H7 (cell line): ENCODE measurements at regions not wholly inside any gene's neighbourhood (a gene's known extent, or its start where the extent isn't known, plus 50 kb on each side); places are given as distances from the start of the nearest gene placed in this dataset.
"Not testable (repeated sequence)": the region's sequence is repeated elsewhere in the genome, so short reads cannot be mapped to it uniquely, and the experiment has no call there.

Experiments
- DNase-seq: peaks from one replicate; pipeline ENCODE4 v3.0.0; 2012
- H3K27me3 ChIP-seq: 2 replicates; pipeline ENCODE4 v1.6.0; 2011; ENCODE audit warnings: mild to moderate bottlenecking, low read length; ENCODE audit not compliant: control insufficient read depth, insufficient read depth
- H3K36me3 ChIP-seq: replicated peaks from 2 replicates; pipeline ENCODE4 v1.5.1; 2011; ENCODE audit warnings: low read length; ENCODE audit not compliant: control insufficient read depth, insufficient read depth
- H3K4me3 ChIP-seq: 2 replicates; pipeline ENCODE4 v1.5.1; 2011; ENCODE audit warnings: low read depth, mild to moderate bottlenecking, control low read depth, low read length, moderate library complexity; ENCODE audit not compliant: insufficient read depth

- no peaks in the 10 kb centered on the region for H3K36me3 ChIP-seq
- H3K4me3 ChIP-seq: no peak overlapping the region
- no peaks in the 10 kb centered on the region for H3K27me3 ChIP-seq
- no peak for DNase-seq
Measured at GRCh38 chr7:82668676-82669075, 225.1 kb upstream of the CACNA2D1 start.

- Histone ChIP-seq H3K36me3 (no peaks in the 10 kb centered on the region), H3K4me3 (no peak overlapping the region), H3K27me3 (no peaks in the 10 kb centered on the region)
- no peak for DNase-seq
Measured at GRCh38 chr7:82665966-82666507, 222.5 kb upstream of the CACNA2D1 start.

GRCh38 chr7:82655965-82656364 is 212.4 kb upstream of the CACNA2D1 start:
- no peaks in the 10 kb centered on the region for H3K27me3 ChIP-seq
- no peaks in the 10 kb centered on the region for H3K36me3 ChIP-seq
- DNase-seq: no peak
- H3K4me3 ChIP-seq: no peak overlapping the region

GRCh38 chr7:82650095-82650494 is 206.5 kb upstream of the CACNA2D1 start:
- H3K36me3 ChIP-seq, H3K27me3 ChIP-seq, H3K4me3 ChIP-seq, DNase-seq: not testable (repeated sequence)

- H3K36me3 ChIP-seq: no peaks in the 10 kb centered on the region
- no peaks in the 10 kb centered on the region for H3K27me3 ChIP-seq
- DNase-seq: no peak
- no peak overlapping the region for H3K4me3 ChIP-seq
Measured at GRCh38 chr7:82633592-82633991, 190.0 kb upstream of the CACNA2D1 start.

GRCh38 chr7:82631998-82632397 is 188.4 kb upstream of the CACNA2D1 start:
- H3K27me3 ChIP-seq: no peaks in the 10 kb centered on the region
- H3K36me3 ChIP-seq: no peaks in the 10 kb centered on the region

GRCh38 chr7:82629583-82629982 is 186.0 kb upstream of the CACNA2D1 start:
- Histone ChIP-seq H3K4me3 (no peak overlapping the region), H3K27me3 (no peaks in the 10 kb centered on the region), H3K36me3 (no peaks in the 10 kb centered on the region)
- no peak for DNase-seq

More at GRCh38 chr7:82631998-82632397, 188.4 kb upstream of the CACNA2D1 start:
- H3K4me3 ChIP-seq: no peak overlapping the region
- no peak for DNase-seq

GRCh38 chr7:82625377-82625776 is 181.8 kb upstream of the CACNA2D1 start:
- Histone ChIP-seq H3K27me3 (no peaks in the 10 kb centered on the region), H3K4me3 (no peak overlapping the region)

GRCh38 chr7:82624965-82625364 is 181.4 kb upstream of the CACNA2D1 start:
- Histone ChIP-seq H3K27me3 (no peaks in the 10 kb centered on the region), H3K36me3 (no peaks in the 10 kb centered on the region), H3K4me3 (no peak overlapping the region)
- DNase-seq: no peak

More at GRCh38 chr7:82625377-82625776, 181.8 kb upstream of the CACNA2D1 start:
- no peaks in the 10 kb centered on the region for H3K36me3 ChIP-seq
- no peak for DNase-seq

GRCh38 chr7:82624337-82624736 is 180.8 kb upstream of the CACNA2D1 start:
- no peak for DNase-seq
- Histone ChIP-seq H3K27me3 (no peaks in the 10 kb centered on the region), H3K4me3 (no peak overlapping the region), H3K36me3 (no peaks in the 10 kb centered on the region)

- no peak for DNase-seq
- no peaks in the 10 kb centered on the region for H3K27me3 ChIP-seq
- no peak overlapping the region for H3K4me3 ChIP-seq
- no peaks in the 10 kb centered on the region for H3K36me3 ChIP-seq
Measured at GRCh38 chr7:82623812-82624211, 180.2 kb upstream of the CACNA2D1 start.

- Histone ChIP-seq H3K36me3 (no peaks in the 10 kb centered on the region), H3K4me3 (no peak overlapping the region), H3K27me3 (no peaks in the 10 kb centered on the region)
- DNase-seq: no peak
Measured at GRCh38 chr7:82617156-82617555, 173.6 kb upstream of the CACNA2D1 start.

GRCh38 chr7:82616059-82616728 is 172.6 kb upstream of the CACNA2D1 start:
- no peak for DNase-seq
- no peak overlapping the region for H3K4me3 ChIP-seq

GRCh38 chr7:82615527-82615926 is 171.9 kb upstream of the CACNA2D1 start:
- no peak for DNase-seq
- no peaks in the 10 kb centered on the region for H3K36me3 ChIP-seq
- no peaks in the 10 kb centered on the region for H3K27me3 ChIP-seq
- no peak overlapping the region for H3K4me3 ChIP-seq

More at GRCh38 chr7:82616059-82616728, 172.6 kb upstream of the CACNA2D1 start:
- H3K27me3 ChIP-seq: no peaks in the 10 kb centered on the region
- H3K36me3 ChIP-seq: no peaks in the 10 kb centered on the region

- DNase-seq: no peak
- no peaks in the 10 kb centered on the region for H3K36me3 ChIP-seq
- H3K27me3 ChIP-seq: no peaks in the 10 kb centered on the region
- H3K4me3 ChIP-seq: no peak overlapping the region
Measured at GRCh38 chr7:82609746-82610145, 166.2 kb upstream of the CACNA2D1 start.
